Upper lobe of right lung (tissue), 1 donor: ENCODE measurements at regions not wholly inside any gene's neighbourhood (a gene's known extent, or its start where the extent isn't known, plus 50 kb on each side); places are given as distances from the start of the nearest gene placed in this dataset.

Experiments used
- ATAC-seq: fragments of 200-7000 bp; cut with Tn5 transposase; one replicate; pipeline ENCODE4 v1.9.1; 2020; ENCODE audit warnings: mild to moderate bottlenecking, moderate library complexity
- DNase-seq: peaks from one replicate; pipeline ENCODE4 v3.0.0-alpha.2; 2020
- H3K27ac ChIP-seq: fragments of 200-600 bp; one replicate; pipeline ENCODE4 v1.8.0; 2022
- H3K27me3 ChIP-seq: fragments of 200-600 bp; one replicate; pipeline ENCODE4 v1.8.0; 2022; ENCODE audit warnings: mild to moderate bottlenecking
- H3K36me3 ChIP-seq: fragments of 200-600 bp; one replicate; pipeline ENCODE4 v1.8.0; 2022
- H3K4me1 ChIP-seq: fragments of 200-600 bp; one replicate; pipeline ENCODE4 v1.8.0; 2022
- H3K4me3 ChIP-seq: fragments of 200-600 bp; one replicate; pipeline ENCODE4 v1.8.0; 2022; ENCODE audit warnings: mild to moderate bottlenecking
- H3K9me3 ChIP-seq: fragments of 200-600 bp; one replicate; pipeline ENCODE4 v1.8.0; 2022
- CTCF ChIP-seq: fragments of 200-600 bp; IDR thresholded peaks from one replicate; pipeline ENCODE4 v1.8.0; 2022; ENCODE audit warnings: antibody characterized with exemption
- intact Hi-C: fragments of 100-400 bp; cut with DNase I; formaldehyde crosslinking; loops from one replicate; pipeline ENCODE4 v1.11.0; 2022
- donor health status: DM: no; HTN: yes; CAD: no; lungs with severe emphysema.

- no peak overlapping the region for H3K27ac ChIP-seq
These were observed 534.0 kb downstream of the PKHD1 start for GRCh38 chr6:51553246-51554015.

GRCh38 chr6:51554029-51554428 is 533.4 kb downstream of the PKHD1 start:
- DNase-seq (no peak), ATAC-seq (no peak)
- no peaks in the 10 kb centered on the region for H3K4me1 ChIP-seq
- H3K27ac ChIP-seq: no peak overlapping the region
- intact Hi-C loops: no loop called here
- peaks cover 4% of the 10 kb centered on the region for H3K27me3 ChIP-seq
- TF ChIP-seq CTCF: no peak
- H3K36me3 ChIP-seq: no peaks in the 10 kb centered on the region
- no peaks in the 10 kb centered on the region for H3K9me3 ChIP-seq
- H3K4me3 ChIP-seq: no peak overlapping the region

More at GRCh38 chr6:51553246-51554015, 534.0 kb downstream of the PKHD1 start:
- DNase-seq (no peak), ATAC-seq (no peak)
- intact Hi-C loops: no loop called here
- Histone ChIP-seq H3K36me3 (no peaks in the 10 kb centered on the region), H3K9me3 (no peaks in the 10 kb centered on the region), H3K4me1 (no peaks in the 10 kb centered on the region), H3K4me3 (no peak overlapping the region), H3K27me3 (peaks cover 4% of the 10 kb centered on the region)
- TF ChIP-seq CTCF: no peak

GRCh38 chr6:51559059-51559458 is 528.4 kb downstream of the PKHD1 start:
- TF ChIP-seq CTCF: peak; percentile 22
- intact Hi-C loops: no loop called here
- H3K27me3 ChIP-seq: no peaks in the 10 kb centered on the region
- H3K4me1 ChIP-seq: no peaks in the 10 kb centered on the region
- no peaks in the 10 kb centered on the region for H3K36me3 ChIP-seq
- no peak overlapping the region for H3K4me3 ChIP-seq
- DNase-seq (no peak), ATAC-seq (peak; percentile 64)
- no peaks in the 10 kb centered on the region for H3K9me3 ChIP-seq
- H3K27ac ChIP-seq: no peak overlapping the region

GRCh38 chr6:51562198-51562597 is 525.2 kb downstream of the PKHD1 start:
- intact Hi-C loops: no loop called here
- Histone ChIP-seq H3K27me3 (no peaks in the 10 kb centered on the region), H3K4me3 (no peak overlapping the region), H3K36me3 (no peaks in the 10 kb centered on the region), H3K9me3 (no peaks in the 10 kb centered on the region), H3K27ac (no peak overlapping the region), H3K4me1 (no peaks in the 10 kb centered on the region)
- no peak for TF ChIP-seq CTCF
- ATAC-seq: no peak
- DNase-seq: no peak
